ENCODE measurements at regions not wholly inside any gene's neighbourhood (a gene's known extent, or its start where the extent isn't known, plus 50 kb on each side); places are given as distances from the start of the nearest gene placed in this dataset.

DNA sequence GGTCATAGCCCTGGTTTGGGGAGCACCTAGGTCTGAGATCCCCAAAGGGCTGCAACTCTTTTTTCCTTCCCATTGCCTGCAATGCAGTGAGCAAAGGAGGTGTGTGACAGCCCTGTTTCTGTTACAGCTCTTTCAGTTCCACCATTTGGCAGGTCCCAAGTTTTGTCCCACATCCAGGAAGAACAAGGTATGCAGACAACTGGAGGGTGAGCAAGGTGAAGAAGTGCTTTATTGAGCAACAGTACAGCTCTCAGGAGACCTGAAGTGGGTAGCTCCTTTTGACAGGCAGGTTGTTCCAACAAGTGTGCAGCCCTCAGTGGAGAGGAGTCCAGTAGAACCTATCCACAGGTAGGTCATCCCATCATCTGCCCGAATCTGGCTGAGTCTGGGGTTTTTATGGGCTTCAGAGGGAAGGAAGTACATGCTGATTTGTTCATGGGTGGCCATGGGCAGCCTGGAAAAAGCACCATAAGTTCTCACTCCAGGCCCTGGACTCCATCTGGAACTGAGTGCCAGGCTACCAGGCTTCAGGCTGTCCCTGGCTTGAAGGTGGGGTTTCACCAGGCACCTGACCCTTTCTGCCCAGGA, 62.8 kb upstream of the NAV3 start:
- in situ Hi-C loops (cut with HindIII; ENCODE audit: low pct_unique_long_range_greater_than_20kb, low sequenced_read_pairs) (no loop called here), intact Hi-C loops (cut with micrococcal nuclease; ENCODE audit: unreplicated experiment) (no loop called here)
- Histone ChIP-seq H3K4me3 (ENCODE audit: low read depth in 2 of 2, low read length in 2 of 2) (no peak overlapping the region), H3K4me1 (ENCODE audit: control insufficient read depth, insufficient read depth, low read length) (no peaks in the 10 kb centered on the region), H3K27ac (ENCODE audit: low read length) (no peak overlapping the region), H3K36me3 (ENCODE audit: control insufficient read depth, insufficient read depth, low read length) (no peaks in the 10 kb centered on the region), H3K27me3 (ENCODE audit: control insufficient read depth, insufficient read depth, low read length) (no peaks in the 10 kb centered on the region), H3K9me3 (ENCODE audit: control insufficient read depth, insufficient read depth, low read depth, low read length) (no peaks in the 10 kb centered on the region; the same call in 1 of the 2 replicates)
- no peak for ATAC-seq
- TF ChIP-seq SIN3A (IDR thresholded peaks at IDR 0.05; ENCODE audit: borderline replicate concordance, insufficient read depth, low read depth, low read length): no peak
- TF ChIP-seq POLR2AphosphoS5 (IDR thresholded peaks at IDR 0.05; ENCODE audit: low read depth, low read length): no peak
- TF ChIP-seq, protein P1, sequence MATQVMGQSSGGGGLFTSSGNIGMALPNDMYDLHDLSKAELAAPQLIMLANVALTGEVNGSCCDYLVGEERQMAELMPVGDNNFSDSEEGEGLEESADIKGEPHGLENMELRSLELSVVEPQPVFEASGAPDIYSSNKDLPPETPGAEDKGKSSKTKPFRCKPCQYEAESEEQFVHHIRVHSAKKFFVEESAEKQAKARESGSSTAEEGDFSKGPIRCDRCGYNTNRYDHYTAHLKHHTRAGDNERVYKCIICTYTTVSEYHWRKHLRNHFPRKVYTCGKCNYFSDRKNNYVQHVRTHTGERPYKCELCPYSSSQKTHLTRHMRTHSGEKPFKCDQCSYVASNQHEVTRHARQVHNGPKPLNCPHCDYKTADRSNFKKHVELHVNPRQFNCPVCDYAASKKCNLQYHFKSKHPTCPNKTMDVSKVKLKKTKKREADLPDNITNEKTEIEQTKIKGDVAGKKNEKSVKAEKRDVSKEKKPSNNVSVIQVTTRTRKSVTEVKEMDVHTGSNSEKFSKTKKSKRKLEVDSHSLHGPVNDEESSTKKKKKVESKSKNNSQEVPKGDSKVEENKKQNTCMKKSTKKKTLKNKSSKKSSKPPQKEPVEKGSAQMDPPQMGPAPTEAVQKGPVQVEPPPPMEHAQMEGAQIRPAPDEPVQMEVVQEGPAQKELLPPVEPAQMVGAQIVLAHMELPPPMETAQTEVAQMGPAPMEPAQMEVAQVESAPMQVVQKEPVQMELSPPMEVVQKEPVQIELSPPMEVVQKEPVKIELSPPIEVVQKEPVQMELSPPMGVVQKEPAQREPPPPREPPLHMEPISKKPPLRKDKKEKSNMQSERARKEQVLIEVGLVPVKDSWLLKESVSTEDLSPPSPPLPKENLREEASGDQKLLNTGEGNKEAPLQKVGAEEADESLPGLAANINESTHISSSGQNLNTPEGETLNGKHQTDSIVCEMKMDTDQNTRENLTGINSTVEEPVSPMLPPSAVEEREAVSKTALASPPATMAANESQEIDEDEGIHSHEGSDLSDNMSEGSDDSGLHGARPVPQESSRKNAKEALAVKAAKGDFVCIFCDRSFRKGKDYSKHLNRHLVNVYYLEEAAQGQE (IDR thresholded peaks at IDR 0.05; ENCODE audit: insufficient read depth in 1 of 2, low read depth in 2 of 2, low read length in 1 of 2): no peak
- no peak for TF ChIP-seq TCF7L2 (IDR thresholded peaks at IDR 0.05; ENCODE audit: low read depth, low read length)
- no peak for TF ChIP-seq CTCF (IDR thresholded peaks at IDR 0.05)
- no TSS peak for BruUV-seq (replicated peaks)
- POLR2A ChIA-PET: no interaction called here
- CTCF ChIA-PET: no interaction called here
- DNase-seq (ENCODE audit: low read depth, low spot score): no peak

- Histone ChIP-seq H3K4me1 (ENCODE audit: control insufficient read depth, insufficient read depth, low read length) (no peaks in the 10 kb centered on the region), H3K27me3 (ENCODE audit: control insufficient read depth, insufficient read depth, low read length) (no peaks in the 10 kb centered on the region), H3K27ac (ENCODE audit: low read length) (no peak overlapping the region), H3K9me3 (ENCODE audit: control insufficient read depth, insufficient read depth, low read depth, low read length) (no peaks in the 10 kb centered on the region; the same call in 1 of the 2 replicates), H3K36me3 (ENCODE audit: control insufficient read depth, insufficient read depth, low read length) (no peaks in the 10 kb centered on the region), H3K4me3 (ENCODE audit: low read depth in 2 of 2, low read length in 2 of 2) (no peak overlapping the region)
- DNase-seq (ENCODE audit: low read depth, low spot score) (no peak), ATAC-seq (no peak)
- BruUV-seq (replicated peaks): no TSS peak
- POLR2A ChIA-PET: no interaction called here
- CTCF ChIA-PET: no interaction called here
- intact Hi-C loops (cut with micrococcal nuclease; ENCODE audit: unreplicated experiment) (no loop called here), in situ Hi-C loops (cut with HindIII; ENCODE audit: low pct_unique_long_range_greater_than_20kb, low sequenced_read_pairs) (no loop called here)
- TF ChIP-seq SIN3A (IDR thresholded peaks at IDR 0.05; ENCODE audit: borderline replicate concordance, insufficient read depth, low read depth, low read length): no peak
- no peak for TF ChIP-seq TCF7L2 (IDR thresholded peaks at IDR 0.05; ENCODE audit: low read depth, low read length)
- no peak for TF ChIP-seq POLR2AphosphoS5 (IDR thresholded peaks at IDR 0.05; ENCODE audit: low read depth, low read length)
- TF ChIP-seq, protein P1 (IDR thresholded peaks at IDR 0.05; ENCODE audit: insufficient read depth in 1 of 2, low read depth in 2 of 2, low read length in 1 of 2): no peak
- no peak for TF ChIP-seq CTCF (IDR thresholded peaks at IDR 0.05)
Observed at GRCh38 chr12:77767335-77767734, 63.4 kb upstream of the NAV3 start.

All from Panc1 (cell line).